HG03108 (cell line): ENCODE measurements at regions not wholly inside any gene's neighbourhood (a gene's known extent, or its start where the extent isn't known, plus 50 kb on each side); places are given as distances from the start of the nearest gene placed in this dataset.
"Not testable (repeated sequence)": the region's sequence is repeated elsewhere in the genome, so short reads cannot be mapped to it uniquely, and the experiment has no call there.

Source experiments
- ATAC-seq: cut with Tn5 transposase; IDR thresholded peaks from one replicate; pipeline ENCODE4 v1.9.1; 2021; ENCODE audit warnings: moderate library complexity; ENCODE audit not compliant: unreplicated experiment

GRCh38 chr5:167850911-167851310 lies 440.5 kb upstream of the WWC1 start:
- no peak for ATAC-seq

GRCh38 chr5:167851416-167851815 lies 440.0 kb upstream of the WWC1 start:
- ATAC-seq = no peak

- ATAC-seq = no peak
These were observed 438.9 kb upstream of the WWC1 start for GRCh38 chr5:167852515-167852914.

GRCh38 chr5:167853421-167853820 lies 438.0 kb upstream of the WWC1 start:
- no peak for ATAC-seq

- no peak for ATAC-seq
These were observed 435.6 kb upstream of the WWC1 start for GRCh38 chr5:167855818-167856217.

- ATAC-seq = no peak
These were observed 434.1 kb upstream of the WWC1 start for GRCh38 chr5:167857321-167857720.

GRCh38 chr5:167858186-167858855 lies 433.1 kb upstream of the WWC1 start:
- ATAC-seq = not testable (repeated sequence)

- ATAC-seq = no peak
These were observed 430.1 kb upstream of the WWC1 start for GRCh38 chr5:167861129-167861927.

GRCh38 chr5:167861928-167862426 lies 429.5 kb upstream of the WWC1 start:
- ATAC-seq = no peak

GRCh38 chr5:167863883-167864282 lies 427.6 kb upstream of the WWC1 start:
- no peak for ATAC-seq

GRCh38 chr5:167864801-167865200 lies 426.6 kb upstream of the WWC1 start:
- no peak for ATAC-seq

- ATAC-seq = no peak
These were observed 424.6 kb upstream of the WWC1 start for GRCh38 chr5:167866797-167867196.

- ATAC-seq = no peak
These were observed 424.2 kb upstream of the WWC1 start for GRCh38 chr5:167867281-167867680.

GRCh38 chr5:167869125-167869524 lies 422.3 kb upstream of the WWC1 start:
- no peak for ATAC-seq

- ATAC-seq = no peak
These were observed 421.4 kb upstream of the WWC1 start for GRCh38 chr5:167870055-167870454.

- ATAC-seq = no peak
These were observed 420.4 kb upstream of the WWC1 start for GRCh38 chr5:167871091-167871490.

- no peak for ATAC-seq
These were observed 418.7 kb upstream of the WWC1 start for GRCh38 chr5:167872791-167873190.

- no peak for ATAC-seq
These were observed 414.2 kb upstream of the WWC1 start for GRCh38 chr5:167877114-167877722.

GRCh38 chr5:167877924-167878323 lies 413.5 kb upstream of the WWC1 start:
- ATAC-seq = no peak

- ATAC-seq = no peak
These were observed 411.0 kb upstream of the WWC1 start for GRCh38 chr5:167880420-167880819.

GRCh38 chr5:167881041-167881440 lies 410.4 kb upstream of the WWC1 start:
- ATAC-seq = no peak

GRCh38 chr5:167886196-167886595 lies 405.2 kb upstream of the WWC1 start:
- no peak for ATAC-seq
